ENCODE measurements at regions not wholly inside any gene's neighbourhood (a gene's known extent, or its start where the extent isn't known, plus 50 kb on each side); places are given as distances from the start of the nearest gene placed in this dataset.

DNA sequence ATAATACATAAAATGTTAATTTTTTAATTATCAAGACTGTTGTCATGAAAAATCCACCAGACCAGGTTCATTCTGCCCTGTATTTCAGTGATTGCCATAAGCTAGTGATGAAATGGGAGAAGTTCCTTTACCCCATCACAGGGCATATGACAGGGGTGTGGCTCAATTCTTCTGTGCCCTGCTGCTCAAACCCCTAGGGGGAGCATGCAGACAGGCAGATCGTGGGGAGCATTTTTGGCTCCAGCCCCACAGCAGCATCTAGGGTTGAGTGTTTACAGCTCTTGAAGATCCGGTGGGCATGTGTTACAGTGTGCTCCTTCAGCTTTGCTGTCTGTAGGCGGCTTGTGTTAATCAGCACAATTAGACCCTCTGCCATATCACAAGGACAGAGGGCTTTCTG, 700.7 kb downstream of the PCDH18 start:
- BruUV-seq (replicated peaks): no TSS peak
- no peak overlapping the region for H2AFZ ChIP-seq
- H3K9me3 ChIP-seq (ENCODE audit: insufficient read depth, low read depth): no peaks in the 10 kb centered on the region
- H3K27ac ChIP-seq: no peak overlapping the region
- ChIA-PET CTCF (no interaction called here), POLR2A (ENCODE audit: unreplicated experiment) (no interaction called here)
- no peaks in the 10 kb centered on the region for H4K20me1 ChIP-seq (ENCODE audit: insufficient read depth)
- H3K4me1 ChIP-seq (replicated peaks; ENCODE audit: insufficient read depth): no peaks in the 10 kb centered on the region
- H3K4me3 ChIP-seq: no peak overlapping the region
- H3K27me3 ChIP-seq (ENCODE audit: insufficient read depth, low read depth): no peaks in the 10 kb centered on the region
- no peak overlapping the region for H3K4me2 ChIP-seq
- no peak for DNase-seq
- no peaks in the 10 kb centered on the region for H3K36me3 ChIP-seq (ENCODE audit: low read depth)
- no peaks in the 10 kb centered on the region for H3K79me2 ChIP-seq (ENCODE audit: low read depth)
- intact Hi-C loops (cut with micrococcal nuclease; ENCODE audit: unreplicated experiment): no loop called here
- no peaks in the 10 kb centered on the region for H3F3A ChIP-seq (ENCODE audit: insufficient read depth, low read depth)
- no peaks in the 10 kb centered on the region for H3K9me2 ChIP-seq (ENCODE audit: insufficient read depth)
- no peak for TF ChIP-seq EZH2 (IDR thresholded peaks at IDR 0.05; ENCODE audit: low read depth)
- TF ChIP-seq, protein P1, sequence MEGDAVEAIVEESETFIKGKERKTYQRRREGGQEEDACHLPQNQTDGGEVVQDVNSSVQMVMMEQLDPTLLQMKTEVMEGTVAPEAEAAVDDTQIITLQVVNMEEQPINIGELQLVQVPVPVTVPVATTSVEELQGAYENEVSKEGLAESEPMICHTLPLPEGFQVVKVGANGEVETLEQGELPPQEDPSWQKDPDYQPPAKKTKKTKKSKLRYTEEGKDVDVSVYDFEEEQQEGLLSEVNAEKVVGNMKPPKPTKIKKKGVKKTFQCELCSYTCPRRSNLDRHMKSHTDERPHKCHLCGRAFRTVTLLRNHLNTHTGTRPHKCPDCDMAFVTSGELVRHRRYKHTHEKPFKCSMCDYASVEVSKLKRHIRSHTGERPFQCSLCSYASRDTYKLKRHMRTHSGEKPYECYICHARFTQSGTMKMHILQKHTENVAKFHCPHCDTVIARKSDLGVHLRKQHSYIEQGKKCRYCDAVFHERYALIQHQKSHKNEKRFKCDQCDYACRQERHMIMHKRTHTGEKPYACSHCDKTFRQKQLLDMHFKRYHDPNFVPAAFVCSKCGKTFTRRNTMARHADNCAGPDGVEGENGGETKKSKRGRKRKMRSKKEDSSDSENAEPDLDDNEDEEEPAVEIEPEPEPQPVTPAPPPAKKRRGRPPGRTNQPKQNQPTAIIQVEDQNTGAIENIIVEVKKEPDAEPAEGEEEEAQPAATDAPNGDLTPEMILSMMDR (conservative IDR thresholded peaks at IDR 0.05): no peak

DNA sequence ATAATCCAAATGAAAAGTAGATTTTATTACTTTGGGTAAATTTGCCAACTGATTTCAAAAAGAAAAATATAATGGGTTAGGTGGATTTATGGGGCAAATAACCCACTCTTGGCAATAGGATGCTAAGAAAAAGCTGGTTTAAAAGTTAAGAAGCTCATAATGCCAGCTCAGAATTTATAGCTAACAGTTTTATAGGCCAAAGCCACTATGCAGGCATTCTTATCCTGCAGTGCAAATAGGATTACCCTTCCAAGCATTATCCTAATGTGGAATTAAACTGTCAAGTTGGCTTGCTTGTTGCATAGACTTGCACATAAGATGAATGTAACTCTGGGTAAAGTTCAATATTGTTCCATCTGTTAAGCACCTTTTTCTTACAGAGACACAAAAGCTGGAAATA, 703.0 kb downstream of the PCDH18 start:
- CTCF ChIA-PET: no interaction called here
- H3K9me3 ChIP-seq (ENCODE audit: insufficient read depth, low read depth): no peaks in the 10 kb centered on the region
- no peak for TF ChIP-seq EZH2 (IDR thresholded peaks at IDR 0.05; ENCODE audit: low read depth)
- TF ChIP-seq, protein P1 (conservative IDR thresholded peaks at IDR 0.05): no peak
- intact Hi-C loops (cut with micrococcal nuclease; ENCODE audit: unreplicated experiment): no loop called here
- no peaks in the 10 kb centered on the region for H3K27me3 ChIP-seq (ENCODE audit: insufficient read depth, low read depth)
- no peak for DNase-seq
- no peak overlapping the region for H3K27ac ChIP-seq
- H3F3A ChIP-seq (ENCODE audit: insufficient read depth, low read depth): no peaks in the 10 kb centered on the region
- POLR2A ChIA-PET (ENCODE audit: unreplicated experiment): no interaction called here
- no peaks in the 10 kb centered on the region for H3K9me2 ChIP-seq (ENCODE audit: insufficient read depth)
- H3K79me2 ChIP-seq (ENCODE audit: low read depth): no peaks in the 10 kb centered on the region
- H2AFZ ChIP-seq: no peak overlapping the region
- BruUV-seq (replicated peaks): no TSS peak
- no peaks in the 10 kb centered on the region for H3K4me1 ChIP-seq (replicated peaks; ENCODE audit: insufficient read depth)
- H3K4me2 ChIP-seq: no peak overlapping the region
- H4K20me1 ChIP-seq (ENCODE audit: insufficient read depth): no peaks in the 10 kb centered on the region
- H3K4me3 ChIP-seq: no peak overlapping the region
- H3K36me3 ChIP-seq (ENCODE audit: low read depth): no peaks in the 10 kb centered on the region

DNA sequence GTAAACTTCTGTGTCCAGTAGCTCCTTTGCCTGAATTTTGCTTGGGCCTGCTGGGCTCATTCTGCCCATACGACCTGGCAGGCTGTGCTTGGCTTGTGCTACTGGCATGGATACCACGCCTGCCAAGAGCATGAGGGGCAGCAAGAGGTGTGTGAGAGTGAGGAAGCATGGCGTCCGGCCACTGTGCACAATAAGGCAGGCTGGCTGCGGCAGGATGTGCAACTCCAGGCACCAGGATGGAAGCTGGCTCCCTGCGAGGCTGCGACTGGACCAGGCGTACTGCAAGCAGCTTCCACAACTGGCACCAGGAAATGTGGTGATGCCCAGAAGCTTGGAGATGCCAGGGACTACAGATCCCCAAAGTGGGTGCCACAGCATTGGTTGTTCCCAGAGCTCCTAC, 709.3 kb downstream of the PCDH18 start:
- intact Hi-C loops (cut with micrococcal nuclease; ENCODE audit: unreplicated experiment): no loop called here
- TF ChIP-seq, protein P1 (conservative IDR thresholded peaks at IDR 0.05): no peak
- no peaks in the 10 kb centered on the region for H3K36me3 ChIP-seq (ENCODE audit: low read depth)
- no peak overlapping the region for H3K4me3 ChIP-seq
- POLR2A ChIA-PET (ENCODE audit: unreplicated experiment): no interaction called here
- no peaks in the 10 kb centered on the region for H3K9me3 ChIP-seq (ENCODE audit: insufficient read depth, low read depth)
- no peaks in the 10 kb centered on the region for H3K4me1 ChIP-seq (replicated peaks; ENCODE audit: insufficient read depth)
- no peak overlapping the region for H3K4me2 ChIP-seq
- CTCF ChIA-PET: no interaction called here
- H3F3A ChIP-seq (ENCODE audit: insufficient read depth, low read depth): no peaks in the 10 kb centered on the region
- no peak overlapping the region for H3K27ac ChIP-seq
- no peak for DNase-seq
- BruUV-seq (replicated peaks): no TSS peak
- H3K27me3 ChIP-seq (ENCODE audit: insufficient read depth, low read depth): no peaks in the 10 kb centered on the region
- H3K79me2 ChIP-seq (ENCODE audit: low read depth): no peaks in the 10 kb centered on the region
- no peaks in the 10 kb centered on the region for H4K20me1 ChIP-seq (ENCODE audit: insufficient read depth)
- H2AFZ ChIP-seq: no peak overlapping the region
- H3K9me2 ChIP-seq (ENCODE audit: insufficient read depth): no peaks in the 10 kb centered on the region

Measured in PC-9 (cell line).